ENCODE measurements at regions not wholly inside any gene's neighbourhood (a gene's known extent, or its start where the extent isn't known, plus 50 kb on each side); places are given as distances from the start of the nearest gene placed in this dataset.
A peak's percentile ranks its signal among the peaks of the same experiment; 100 is the strongest.

DNA sequence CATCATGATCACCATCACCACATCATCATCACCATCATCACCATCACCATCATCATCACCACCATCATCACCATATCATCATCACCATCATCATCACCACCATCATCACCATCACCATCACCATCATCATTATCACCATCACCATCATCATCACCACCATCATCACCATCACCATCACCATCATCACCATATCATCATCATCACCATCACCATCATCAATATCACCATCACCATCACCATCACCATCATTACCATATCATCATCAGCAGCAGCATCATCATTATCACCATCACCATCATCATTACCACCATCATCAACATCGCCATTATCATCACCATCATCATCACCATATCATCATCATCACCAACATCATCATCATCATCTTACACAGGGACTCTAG, 351.1 kb downstream of the MIAT start:
- DNase-seq (ENCODE audit: low spot score) = no peak
- intact Hi-C loops (cut with DNase I) = no loop called here

DNA sequence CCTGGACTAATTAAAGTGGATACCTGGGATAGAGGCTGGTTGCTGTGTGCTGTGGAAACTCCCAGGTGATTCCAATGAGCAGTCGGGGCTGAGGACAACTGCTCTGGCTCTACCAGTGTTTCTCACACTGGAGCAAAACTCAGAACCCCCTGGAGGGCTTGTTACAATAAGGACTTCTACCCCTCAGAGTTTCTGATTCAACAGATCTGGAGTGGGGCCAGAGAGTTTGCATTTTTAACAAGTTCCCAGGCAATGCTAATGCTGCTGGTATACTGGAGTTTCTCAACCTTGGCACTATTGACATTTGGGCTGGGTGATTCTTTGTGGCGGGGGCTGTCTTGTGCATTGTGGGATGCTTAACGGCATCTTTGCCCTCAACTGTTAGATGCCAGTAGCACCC, 353.7 kb downstream of the MIAT start:
- DNase-seq (ENCODE audit: low spot score) = no peak
- intact Hi-C loops (cut with DNase I) = no loop called here

DNA sequence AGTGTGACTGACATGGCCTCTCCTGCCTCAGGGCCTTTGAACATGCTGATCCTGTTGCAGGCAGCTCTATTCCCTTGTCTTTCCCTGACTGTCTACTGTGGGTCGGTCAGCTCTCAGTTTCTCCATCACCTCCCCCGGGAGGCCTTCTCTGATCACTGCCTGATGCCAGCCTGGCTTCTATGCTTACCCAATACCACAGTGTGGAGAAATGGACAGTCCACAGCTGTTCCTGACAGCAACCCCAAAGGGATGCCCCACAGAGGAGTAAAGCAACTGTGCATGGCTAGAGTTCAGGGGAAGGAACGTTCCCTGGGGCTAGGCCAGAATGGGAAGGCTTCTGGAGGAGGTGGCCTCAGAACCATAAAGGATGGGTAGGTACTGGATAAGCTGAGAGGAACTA, 354.3 kb downstream of the MIAT start:
- intact Hi-C loops (cut with DNase I) = no loop called here
- DNase-seq (ENCODE audit: low spot score) = no peak

DNA sequence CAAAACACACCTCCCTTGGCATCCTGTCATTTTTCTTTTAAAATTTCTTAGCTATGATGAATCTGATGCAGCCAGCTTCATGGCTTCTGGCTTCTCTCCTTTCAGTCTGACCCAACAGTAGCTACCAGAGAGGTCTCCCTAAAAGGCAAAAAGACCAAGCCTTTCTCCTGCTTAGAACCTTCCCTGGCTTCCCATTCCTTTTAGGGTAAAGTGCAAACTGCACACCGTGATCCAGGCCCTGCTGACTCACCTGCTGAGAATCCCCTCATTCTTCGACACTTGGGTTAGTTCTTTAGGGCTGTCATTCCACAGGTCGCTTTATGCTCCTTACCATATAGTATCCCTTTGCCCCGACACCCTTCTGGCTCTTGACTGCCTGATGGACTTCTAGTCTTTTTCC, 362.4 kb downstream of the MIAT start:
- intact Hi-C loops (cut with DNase I) = no loop called here
- no peak for DNase-seq (ENCODE audit: low spot score)

DNA sequence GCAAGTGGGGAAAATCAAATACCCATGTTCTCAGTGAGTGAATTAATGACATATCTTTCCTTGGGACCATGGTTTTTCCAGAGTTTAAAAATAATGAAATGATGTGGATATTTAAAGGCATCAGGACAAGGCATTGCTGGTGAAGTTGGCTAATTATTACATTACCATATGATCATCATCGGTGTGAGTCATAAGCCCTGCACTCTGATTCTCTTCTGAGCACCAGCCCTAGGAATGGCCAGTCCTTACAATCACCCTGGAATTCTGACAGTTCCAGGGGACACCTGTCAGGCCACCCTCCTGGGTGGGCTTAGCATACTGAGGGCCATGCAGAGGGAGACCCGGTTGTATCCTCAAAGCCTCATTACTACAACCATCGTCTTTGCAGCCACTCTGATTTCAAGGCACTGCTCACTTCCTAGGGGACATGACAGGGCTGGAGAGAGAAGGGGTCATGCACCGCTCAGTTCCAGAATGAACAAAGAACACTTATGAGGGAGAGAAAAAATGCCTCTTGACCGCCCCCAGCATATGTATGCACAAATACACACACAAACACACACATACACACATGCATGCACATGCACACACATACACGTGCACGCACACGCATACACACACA, 365.0 kb downstream of the MIAT start:
- intact Hi-C loops (cut with DNase I) = no loop called here
- no peak for DNase-seq (ENCODE audit: low spot score)

DNA sequence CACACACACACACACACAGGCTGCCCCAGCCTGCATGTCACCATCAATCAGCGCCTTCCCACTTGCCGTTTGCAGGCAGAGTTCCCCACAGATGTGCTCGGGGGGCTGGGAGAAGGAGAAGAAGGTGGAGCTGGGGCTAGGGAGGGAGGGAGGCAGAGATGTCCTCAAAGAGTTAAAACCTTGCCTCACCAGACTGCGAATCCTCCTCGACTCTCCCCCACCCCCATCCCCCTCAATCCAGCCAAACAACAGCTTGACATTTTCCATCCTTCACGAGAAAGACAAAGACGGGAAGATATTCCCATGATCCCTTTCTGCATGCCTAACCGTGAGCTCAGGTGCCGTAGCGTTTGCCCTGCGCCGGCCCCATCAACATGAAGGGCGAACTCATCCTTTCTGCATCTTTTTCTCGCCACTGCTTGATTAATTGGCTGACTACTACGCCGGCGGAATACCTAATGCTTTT, 365.5 kb downstream of the MIAT start:
- intact Hi-C loops (cut with DNase I) = no loop called here

DNA sequence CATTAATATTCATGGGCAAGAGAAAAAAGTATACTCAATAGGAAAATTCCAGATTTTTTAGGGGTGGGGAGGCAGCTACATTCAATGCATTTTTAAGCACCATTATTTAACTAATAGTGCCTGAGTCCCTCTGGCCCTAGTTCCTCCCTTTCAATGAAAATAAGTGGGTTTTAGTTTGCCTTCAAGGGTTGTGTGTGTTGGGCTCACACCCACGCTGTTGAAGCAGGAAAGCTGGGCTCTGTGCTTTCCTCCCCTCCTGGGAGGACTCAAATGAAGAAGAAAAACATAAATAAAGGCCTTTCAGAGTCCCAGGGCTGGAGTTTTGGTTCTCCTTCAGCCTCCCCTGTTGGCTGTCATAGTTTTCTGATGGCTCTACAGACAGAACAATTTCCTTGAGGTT, 366.2 kb downstream of the MIAT start:
- intact Hi-C loops (cut with DNase I) = no loop called here
- DNase-seq (ENCODE audit: low spot score) = no peak

More for the DNA sequence above, 365.5 kb downstream of the MIAT start:
- no peak for DNase-seq (ENCODE audit: low spot score)

DNA sequence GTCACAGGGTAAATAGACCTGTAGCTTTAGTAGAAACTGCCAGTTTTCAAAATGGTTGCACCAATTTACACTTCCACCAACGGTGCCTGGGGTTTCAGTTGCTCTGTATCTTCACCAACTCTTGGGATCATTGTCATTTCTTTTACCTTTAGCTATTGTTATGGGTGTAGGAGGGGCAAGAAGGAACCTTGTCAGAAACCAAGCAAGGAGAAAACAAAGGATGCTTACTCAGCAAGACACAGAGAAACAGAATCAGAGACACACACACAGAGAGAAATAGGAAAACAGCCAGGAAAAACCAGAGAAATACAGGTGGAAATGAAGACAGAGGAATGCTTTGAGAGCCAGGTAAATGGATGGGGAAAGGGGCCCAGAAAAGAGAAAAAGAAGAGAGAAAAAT, 367.6 kb downstream of the MIAT start:
- intact Hi-C loops (cut with DNase I) = no loop called here

DNA sequence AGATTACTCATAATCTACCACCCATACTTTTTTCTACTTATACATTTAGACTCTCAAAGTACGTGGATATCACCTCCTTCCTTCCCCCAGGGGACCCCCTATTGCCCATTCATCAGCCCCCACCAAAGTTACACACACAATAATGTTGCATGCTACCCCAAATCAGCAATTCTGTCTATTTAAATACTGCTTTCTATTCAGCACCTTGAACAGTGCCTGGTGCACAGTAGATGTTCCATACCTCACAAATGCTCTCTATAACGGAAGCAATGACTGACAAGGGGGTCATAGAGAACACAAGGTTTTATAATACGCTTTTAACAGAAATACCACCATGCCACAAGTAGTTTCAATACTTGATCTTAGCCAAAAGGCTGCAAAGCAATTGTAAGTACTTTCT, 370.7 kb downstream of the MIAT start:
- no peak for DNase-seq (ENCODE audit: low spot score)
- intact Hi-C loops (cut with DNase I) = no loop called here

More for the DNA sequence above, 367.6 kb downstream of the MIAT start:
- DNase-seq (ENCODE audit: low spot score) = no peak

DNA sequence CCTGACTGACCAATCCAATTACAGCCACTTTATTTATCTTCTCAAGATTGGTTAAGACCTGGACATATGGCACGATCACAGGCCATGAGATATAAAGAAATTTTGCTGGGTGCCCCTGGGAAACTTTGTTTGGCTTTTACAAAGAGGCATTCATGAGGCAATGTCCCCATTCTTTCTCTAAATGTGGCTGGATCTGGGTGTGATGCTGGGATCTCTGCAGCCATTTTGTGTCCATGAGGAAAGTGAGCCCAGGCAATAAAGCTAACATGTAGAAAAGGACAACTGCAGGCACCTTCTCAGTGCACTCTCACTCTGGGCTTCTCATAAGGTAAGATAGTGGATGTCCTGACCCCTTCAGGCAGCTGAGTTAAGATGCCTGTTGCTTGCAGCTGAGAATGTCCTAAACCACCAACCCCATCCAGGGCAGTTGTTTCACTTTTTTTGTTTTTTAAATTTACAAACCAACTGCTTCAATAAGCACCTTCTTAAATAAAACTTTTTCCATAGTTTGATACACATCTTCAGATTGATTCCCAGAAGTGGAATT, 372.3 kb downstream of the MIAT start:
- intact Hi-C loops (cut with DNase I) = loop anchor here in 1 of 2 donors (5.0 kb wide), 1 partner anchor 588 kb away; no protein-coding TSS in a partner anchor

DNA sequence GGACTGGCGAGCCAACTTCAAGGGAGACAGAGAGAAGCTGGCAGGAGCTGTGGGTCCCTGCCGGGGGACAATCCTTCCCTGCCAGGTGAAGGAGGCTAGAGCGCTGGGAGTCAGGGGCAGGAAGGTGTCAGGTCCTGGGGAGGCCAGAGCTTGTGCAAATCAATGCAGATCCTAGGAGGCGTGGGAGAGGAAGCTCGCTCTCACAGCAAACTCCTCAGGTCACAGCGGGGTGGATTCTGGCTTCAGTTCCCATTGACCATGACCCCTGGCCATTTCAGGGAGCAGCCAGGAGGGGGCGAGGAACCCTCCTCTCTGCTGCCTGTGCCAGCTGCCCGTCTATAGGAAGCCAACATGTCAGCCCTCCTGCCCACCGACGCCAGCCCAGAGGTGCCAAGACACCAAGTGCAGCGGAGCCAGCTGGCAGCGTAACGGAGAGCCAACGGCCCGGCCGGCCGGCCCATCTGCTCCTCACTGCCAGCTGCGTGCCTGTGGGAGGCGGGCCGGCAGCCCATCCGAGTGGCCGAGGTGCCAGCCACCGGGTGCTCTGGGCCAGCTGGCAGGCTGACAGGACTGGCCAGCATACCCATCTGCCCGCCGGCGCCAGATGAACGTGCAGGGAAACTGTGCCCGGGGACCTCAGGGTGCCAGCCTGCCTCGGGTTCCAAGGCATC, 374.8 kb downstream of the MIAT start:
- DNase-seq (ENCODE audit: low spot score) = peak; percentile 75
- intact Hi-C loops (cut with DNase I) = loop anchor here in 1 of 2 donors (5.0 kb wide), 1 partner anchor 585 kb away; no protein-coding TSS in a partner anchor

More for the DNA sequence above, 372.3 kb downstream of the MIAT start:
- no peak for DNase-seq (ENCODE audit: low spot score)

DNA sequence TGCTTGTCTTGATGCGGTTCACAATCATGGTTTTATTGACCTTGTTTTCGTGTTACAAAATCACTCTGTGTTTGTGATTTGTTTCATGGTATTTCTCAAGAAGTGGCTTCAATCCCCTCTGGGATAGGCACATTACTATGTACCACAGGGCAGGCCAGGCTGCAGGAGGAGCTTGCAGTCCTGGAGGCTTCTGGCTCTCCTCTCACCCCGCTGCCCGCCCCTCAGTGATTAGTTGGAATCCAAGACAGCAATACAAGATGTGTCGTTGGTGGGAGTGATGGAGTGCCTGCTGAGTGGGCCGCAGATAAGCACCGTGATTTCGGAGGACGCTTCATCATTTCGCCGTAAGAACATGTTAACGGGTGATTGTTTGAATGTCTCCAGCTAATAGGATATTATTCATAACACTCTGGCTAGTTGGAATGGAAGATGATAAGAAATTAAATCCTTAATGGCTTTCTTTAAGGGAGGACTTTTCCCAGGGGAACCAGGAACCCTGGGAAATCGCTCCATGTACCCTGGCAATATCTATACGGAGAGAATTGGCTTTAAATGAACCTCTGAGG, 384.4 kb downstream of the MIAT start:
- DNase-seq (ENCODE audit: low spot score) = no peak

DNA sequence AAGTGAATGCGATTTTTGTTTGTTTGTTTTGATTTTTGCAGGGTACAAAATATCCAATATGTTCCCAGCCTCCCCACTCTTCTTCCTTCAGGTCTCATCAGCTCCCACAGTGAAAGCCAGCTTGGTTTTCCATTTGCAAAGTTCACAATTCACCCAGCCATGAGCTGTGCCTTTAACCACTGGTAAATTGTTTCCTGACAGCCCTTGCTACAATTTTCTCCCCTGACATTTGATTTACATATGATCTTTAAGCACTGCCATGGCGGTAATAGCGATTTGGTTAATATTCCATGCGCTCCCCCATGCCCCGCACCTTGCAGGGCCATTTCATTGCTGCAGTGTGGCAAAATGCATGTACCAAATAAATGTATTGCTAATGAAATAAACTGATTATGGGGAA, 385.9 kb downstream of the MIAT start:
- intact Hi-C loops (cut with DNase I) = no loop called here
- no peak for DNase-seq (ENCODE audit: low spot score)

More for the DNA sequence above, 384.4 kb downstream of the MIAT start:
- intact Hi-C loops (cut with DNase I) = no loop called here

DNA sequence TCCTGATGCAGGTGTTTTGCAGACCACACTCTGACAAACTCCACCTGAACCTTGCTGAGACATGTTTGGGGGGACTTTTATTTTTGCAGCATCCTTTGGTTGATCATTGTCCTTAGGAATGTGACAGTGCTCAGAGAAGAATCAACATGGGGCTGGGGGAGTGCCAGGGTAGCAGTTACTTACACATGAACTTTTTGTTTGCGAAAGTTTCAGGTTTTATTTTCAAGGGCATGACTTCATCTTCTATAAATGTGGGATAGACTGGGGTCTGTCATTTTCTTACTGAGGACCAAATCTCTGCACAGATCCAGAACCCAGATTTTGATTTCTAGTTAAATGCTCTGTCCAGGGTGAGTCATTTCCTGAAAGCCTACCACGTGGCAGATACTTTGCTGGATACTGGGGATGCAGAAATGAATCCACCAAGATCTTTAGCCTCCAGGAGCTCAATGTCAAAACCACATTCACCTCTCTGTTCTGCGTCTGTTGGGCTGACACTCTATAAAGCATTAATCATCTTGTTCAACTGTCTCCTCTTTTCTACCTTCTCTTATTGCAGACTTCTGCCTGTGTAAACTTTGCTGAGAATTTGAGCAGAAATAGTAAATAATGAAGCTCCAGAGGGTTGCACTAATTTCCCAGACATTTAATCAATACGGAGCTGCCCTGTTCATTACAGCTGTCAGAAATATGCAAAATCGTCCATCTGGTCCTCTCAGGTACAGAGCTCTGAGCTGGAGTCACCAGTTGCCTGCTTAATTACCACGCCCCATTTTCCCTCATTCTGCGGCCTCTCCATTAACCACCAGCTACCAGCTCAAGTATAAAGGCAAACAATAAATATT, 387.9 kb downstream of the MIAT start:
- intact Hi-C loops (cut with DNase I) = no loop called here
- no peak for DNase-seq (ENCODE audit: low spot score)

DNA sequence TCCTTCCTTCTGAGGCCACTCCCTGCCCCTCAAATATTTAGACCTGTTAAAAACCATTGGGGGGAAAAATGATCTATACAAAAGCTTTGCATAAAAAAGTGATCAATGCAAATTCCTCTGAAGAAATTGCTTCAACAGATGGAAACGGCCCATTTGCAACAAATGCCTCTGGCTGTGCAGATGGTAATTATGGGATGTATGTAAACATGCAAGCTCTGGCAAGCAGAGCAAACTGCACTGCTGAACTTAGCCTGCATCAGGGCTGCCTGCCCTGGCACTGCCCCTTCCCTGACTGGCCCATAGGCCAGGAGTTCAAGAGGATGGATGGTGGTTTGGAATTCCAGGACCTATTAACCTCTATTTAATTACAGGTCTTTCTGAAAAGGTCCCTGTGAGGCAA, 388.7 kb downstream of the MIAT start:
- intact Hi-C loops (cut with DNase I) = no loop called here
- DNase-seq (ENCODE audit: low spot score) = no peak

DNA sequence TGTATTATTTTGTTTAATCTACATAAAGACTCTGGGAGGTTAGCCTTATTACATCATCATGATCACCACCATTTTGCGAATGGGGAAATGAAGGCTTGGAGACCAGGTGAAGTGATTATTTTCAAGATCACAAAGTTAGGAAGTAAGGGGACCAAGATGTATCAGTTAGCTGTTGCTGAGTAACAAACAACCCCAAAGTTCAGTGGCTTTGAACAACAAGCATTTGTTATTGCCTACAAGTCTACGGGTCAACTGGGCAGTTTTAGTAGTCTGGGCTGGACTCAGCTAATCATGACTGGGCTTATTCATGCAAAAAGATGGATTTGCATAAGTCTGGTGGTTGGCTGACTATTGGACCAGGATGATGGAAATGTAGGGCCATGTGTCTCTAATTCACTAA, 389.2 kb downstream of the MIAT start:
- intact Hi-C loops (cut with DNase I) = no loop called here
- DNase-seq (ENCODE audit: low spot score) = no peak

DNA sequence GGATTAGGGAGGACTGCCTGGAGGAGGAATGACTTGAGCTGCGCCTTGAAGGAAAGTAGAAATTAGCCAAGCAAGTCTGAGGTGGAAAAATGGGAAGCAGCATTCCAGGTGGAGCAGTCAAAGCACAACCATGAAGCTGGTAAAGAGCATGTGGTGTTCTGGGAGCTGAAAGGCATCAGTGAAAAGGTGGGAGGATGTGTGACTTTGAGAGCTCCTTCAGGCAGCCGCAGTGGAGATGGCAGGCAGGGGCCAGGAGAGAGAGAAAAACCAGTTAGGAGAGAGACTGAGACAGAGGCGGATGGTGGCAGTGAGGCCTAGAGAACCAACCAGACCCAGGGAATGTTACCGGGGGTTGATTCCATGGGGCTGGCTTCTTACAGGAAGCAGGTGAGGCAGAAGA, 393.4 kb downstream of the MIAT start:
- intact Hi-C loops (cut with DNase I) = no loop called here
- no peak for DNase-seq (ENCODE audit: low spot score)

DNA sequence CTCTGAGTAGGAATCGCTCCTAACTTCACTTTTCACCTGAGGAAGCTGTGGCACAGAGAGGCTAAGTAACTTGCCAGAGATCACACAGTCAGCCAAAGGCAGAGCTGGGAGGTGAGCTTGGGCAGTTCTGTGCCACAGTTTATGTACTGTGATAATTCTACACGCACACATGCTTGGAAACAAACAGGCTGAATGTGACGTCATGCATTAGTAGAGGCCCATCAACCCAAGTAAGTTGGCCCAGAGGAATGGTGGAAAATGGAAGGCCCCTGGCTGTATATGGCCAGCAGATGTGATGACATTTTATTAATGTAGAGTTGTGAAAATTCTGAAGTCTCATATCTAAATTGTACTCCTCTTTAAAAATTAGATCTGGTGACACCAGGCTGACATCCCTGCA, 394.0 kb downstream of the MIAT start:
- intact Hi-C loops (cut with DNase I) = no loop called here
- DNase-seq (ENCODE audit: low spot score) = no peak

DNA sequence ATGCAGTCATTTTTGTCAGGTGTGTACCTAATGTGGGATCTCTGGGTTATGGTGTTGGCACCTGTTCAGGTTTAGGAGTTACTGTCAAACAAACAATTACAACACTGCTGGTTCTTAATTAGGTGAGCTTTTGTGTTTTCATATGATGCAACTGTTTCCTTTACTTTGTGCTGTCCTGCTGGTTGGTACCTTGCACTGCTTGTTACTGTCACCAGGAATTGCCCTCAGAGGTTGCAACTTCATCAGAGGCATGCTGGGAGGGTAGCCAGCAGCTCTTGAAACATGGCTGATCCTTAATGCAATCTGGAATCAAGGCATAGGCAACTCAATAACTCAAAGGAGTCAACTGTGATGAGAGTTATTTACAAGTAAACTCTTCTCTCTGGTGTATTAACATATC, 400.3 kb downstream of the MIAT start:
- intact Hi-C loops (cut with DNase I) = no loop called here
- no peak for DNase-seq (ENCODE audit: low spot score)

DNA sequence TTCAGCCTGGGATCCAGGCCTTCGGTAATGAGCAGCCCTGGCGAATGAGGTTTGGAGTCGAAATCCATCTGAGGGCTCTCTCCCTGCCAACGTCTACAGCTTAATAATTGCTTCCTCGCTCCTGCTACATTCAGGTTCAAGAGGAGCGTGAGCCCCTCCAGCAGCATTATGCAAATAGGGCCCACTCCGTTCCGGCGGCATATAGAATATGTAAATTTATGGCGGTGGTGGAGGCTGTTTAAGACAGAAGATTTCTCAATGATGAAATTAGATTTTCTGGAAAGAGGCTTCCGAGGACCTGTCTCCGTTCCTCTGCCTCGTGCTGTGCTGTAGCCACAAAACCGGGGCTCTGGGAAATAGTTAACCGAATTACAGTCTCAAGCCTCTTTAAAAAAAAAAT, 402.8 kb downstream of the MIAT start:
- intact Hi-C loops (cut with DNase I) = no loop called here
- DNase-seq (ENCODE audit: low spot score) = no peak
